Fibroblast of skin of right biceps (primary cell): ENCODE measurements at regions not wholly inside any gene's neighbourhood (a gene's known extent, or its start where the extent isn't known, plus 50 kb on each side); places are given as distances from the start of the nearest gene placed in this dataset.
"Not testable (repeated sequence)": the region's sequence is repeated elsewhere in the genome, so short reads cannot be mapped to it uniquely, and the experiment has no call there.

ENCODE experiments used
- DNase-seq: peaks from one replicate; pipeline ENCODE4 v3.0.0-alpha.2; 2013

GRCh38 chr14:43369710-43370564 is 1137.1 kb downstream of the FSCB start:
- DNase-seq: no peak

GRCh38 chr14:43362586-43362985 is 1144.5 kb downstream of the FSCB start:
- DNase-seq: no peak

GRCh38 chr14:43361751-43362150 is 1145.3 kb downstream of the FSCB start:
- no peak for DNase-seq

GRCh38 chr14:43360239-43360638 is 1146.8 kb downstream of the FSCB start:
- no peak for DNase-seq

DNA sequence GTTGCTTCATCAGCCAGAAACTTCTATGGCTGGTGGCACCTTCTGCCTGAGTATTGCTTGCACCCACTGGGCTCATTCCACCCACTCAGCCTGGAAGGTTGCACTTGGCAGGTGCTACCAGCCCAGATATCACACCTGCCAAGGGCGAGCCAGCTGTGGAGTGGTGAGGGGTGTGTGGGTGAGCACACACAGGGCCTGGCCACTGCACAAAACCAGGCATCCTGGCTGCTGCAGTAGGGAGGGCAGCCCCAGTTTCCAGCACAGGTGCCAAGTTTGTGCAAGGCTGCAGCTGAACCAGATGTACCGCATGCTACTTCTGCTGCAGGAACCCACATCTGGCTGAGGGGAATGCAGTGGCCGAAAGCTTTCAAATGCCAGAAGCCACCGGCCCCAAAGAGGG is 1147.8 kb downstream of the FSCB start:
- DNase-seq: no peak

DNA sequence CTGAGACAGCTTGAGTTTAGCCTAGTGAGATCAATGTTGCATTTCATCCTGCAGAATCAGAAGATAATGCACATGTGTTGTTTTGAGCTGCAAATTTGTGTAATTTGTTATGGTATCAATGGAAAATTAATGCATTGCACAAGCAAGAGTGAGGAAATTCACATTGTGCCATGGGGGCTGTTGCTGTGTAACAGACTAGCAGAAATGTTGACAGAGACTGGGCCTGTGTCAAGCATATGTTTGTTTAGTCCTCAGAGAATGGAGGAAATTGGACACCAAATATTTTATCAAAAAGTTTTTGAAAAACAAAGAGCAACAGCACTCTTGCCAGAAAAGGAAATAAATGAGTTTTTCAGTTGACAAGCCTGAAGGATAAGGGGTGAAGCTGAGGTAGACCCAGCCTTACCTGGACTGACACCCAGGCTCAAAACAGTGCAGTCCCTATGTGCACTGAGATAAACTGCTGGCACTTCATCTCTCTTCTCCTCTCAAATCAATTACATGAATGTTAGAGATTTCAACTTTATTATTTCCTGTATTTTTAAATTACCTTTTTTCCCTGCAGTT is 1150.0 kb downstream of the FSCB start:
- DNase-seq: no peak

- DNase-seq: no peak
Observed at GRCh38 chr14:43356382-43356781, 1150.7 kb downstream of the FSCB start.

- DNase-seq: no peak
Observed at GRCh38 chr14:43341921-43342320, 1165.2 kb downstream of the FSCB start.

- DNase-seq: no peak
Observed at GRCh38 chr14:43338713-43339112, 1168.4 kb downstream of the FSCB start.

DNA sequence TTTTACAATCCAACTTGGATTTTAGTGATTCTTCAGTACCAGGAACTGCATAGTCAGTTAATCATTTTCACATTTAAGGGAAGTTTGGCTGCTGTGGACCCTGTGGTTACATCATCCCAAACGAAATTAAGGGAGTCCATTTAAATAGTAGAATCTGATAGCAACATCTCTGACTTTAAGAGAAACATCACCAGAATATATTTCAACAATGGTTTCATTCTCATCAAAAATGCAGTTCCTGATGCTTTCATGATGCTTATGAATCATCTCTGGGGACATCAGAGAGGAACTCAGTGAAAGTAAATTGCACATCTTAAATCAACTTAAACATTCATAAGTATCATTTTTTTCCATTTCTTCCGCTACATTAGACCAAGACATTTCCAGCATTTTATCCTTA is 1170.7 kb downstream of the FSCB start:
- DNase-seq: no peak

GRCh38 chr14:43326501-43327407 is 1180.3 kb downstream of the FSCB start:
- not testable (repeated sequence) for DNase-seq

DNA sequence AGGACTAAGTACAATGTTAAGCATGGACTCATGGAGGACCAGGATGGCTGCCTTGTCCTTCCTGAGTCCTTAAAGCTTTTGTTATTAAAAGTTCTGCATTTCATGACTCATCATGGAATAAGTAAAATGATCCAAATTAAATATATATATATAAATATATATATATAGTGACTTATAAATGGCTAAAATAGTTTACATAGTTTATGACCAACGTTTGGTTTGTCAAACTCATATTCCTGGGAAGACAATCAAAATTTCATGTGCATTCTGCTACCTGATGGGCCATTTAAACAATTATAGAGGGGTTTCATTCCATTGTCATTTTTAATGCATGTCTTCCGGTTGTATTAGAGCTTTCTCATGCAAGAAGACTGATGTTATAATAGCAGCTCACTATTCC is 1190.7 kb downstream of the FSCB start:
- no peak for DNase-seq

GRCh38 chr14:43313719-43314118 is 1193.4 kb downstream of the FSCB start:
- no peak for DNase-seq

GRCh38 chr14:43308421-43309110 is 1198.5 kb downstream of the FSCB start:
- DNase-seq: no peak

DNA sequence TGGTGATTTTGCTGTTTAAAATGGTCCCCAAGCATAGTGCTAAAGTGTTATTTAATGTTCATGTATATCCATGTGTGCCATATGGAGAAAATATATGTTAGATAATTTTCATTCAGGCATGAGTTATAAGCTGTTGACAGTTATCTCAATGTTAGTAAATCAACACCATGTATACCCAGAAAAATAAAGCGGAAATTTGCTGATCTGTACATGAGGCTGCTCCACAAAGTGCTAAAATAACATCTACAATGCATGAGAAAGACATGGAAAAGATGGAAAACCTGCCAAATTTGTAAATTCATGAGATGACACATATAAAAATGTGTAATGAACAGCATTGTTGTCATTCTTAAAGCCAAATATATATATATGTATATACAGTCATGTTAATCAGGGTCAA is 1199.2 kb downstream of the FSCB start:
- no peak for DNase-seq

DNA sequence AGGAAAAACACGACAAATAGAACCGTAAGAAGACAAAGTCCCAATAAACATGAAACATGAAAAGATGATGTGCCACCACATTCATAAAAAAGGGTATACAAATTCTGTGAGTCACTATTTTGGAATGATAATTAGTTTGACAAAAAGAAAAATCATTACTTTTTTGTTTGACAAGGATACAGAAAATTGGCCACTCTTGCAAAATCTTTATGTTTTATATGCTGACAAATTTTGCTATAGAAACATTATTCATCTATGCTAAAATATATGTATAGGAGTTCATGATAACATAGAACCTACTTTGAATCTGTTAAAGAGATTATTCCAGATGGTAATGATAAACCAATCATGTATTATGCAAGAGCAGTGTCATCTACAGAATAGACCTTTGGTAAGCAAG is 1201.0 kb downstream of the FSCB start:
- DNase-seq: no peak

DNA sequence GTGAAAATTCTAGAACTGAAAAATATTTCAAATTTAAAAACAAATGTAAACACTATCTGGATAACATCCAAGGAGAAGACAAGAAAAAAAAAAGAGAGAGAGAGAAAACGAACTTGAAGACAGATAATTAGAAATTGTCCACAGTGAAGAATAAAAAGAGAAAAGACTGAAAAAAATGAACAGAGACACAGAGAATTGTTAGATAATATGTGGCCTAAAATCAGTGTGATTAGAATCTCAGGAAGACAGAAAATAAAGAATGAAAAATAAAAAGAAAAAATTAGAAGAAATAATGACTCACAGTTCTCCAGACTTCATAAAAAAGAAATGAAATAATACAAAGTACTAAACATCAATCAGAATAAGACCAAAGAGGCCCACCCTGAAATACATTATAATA is 1209.3 kb downstream of the FSCB start:
- DNase-seq: no peak

- not testable (repeated sequence) for DNase-seq
Observed at GRCh38 chr14:43296061-43296460, 1211.0 kb downstream of the FSCB start.

DNA sequence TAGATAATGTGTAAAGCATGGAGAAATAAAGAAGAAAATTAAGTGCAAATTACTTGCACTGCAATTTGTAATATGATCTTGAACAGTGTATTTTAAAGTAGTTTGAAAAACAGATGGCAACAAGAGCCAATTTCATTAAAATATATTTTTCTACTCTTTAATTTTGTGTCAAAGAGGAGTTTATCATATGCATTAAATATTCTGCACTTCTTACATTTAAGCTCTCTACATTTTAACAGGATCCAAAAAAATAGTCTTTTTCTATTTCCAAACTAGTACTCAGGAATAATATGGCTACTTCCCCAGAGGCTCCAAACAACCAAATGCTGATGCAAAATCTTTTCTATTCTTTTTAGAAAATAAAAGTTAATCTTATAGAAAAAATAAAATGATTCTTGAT is 1221.5 kb downstream of the FSCB start:
- no peak for DNase-seq

DNA sequence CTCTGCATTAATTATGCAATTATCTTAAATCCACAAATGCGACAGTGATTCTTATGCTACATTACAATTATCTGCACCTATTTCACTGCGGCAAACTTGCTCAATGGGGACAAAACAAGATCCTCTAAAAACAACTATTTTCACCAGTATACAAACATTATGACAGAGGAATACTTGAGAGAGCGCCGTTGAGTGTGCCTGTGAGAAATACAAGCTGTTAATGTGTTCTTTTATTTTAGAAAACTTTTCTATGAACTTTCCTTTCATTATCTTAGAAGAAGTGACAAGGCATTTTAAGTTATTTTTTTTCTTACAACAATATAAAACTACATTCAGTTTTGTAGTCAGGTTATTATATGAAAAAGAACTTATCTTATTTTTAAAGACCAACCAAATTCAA is 1247.0 kb downstream of the FSCB start:
- no peak for DNase-seq

DNA sequence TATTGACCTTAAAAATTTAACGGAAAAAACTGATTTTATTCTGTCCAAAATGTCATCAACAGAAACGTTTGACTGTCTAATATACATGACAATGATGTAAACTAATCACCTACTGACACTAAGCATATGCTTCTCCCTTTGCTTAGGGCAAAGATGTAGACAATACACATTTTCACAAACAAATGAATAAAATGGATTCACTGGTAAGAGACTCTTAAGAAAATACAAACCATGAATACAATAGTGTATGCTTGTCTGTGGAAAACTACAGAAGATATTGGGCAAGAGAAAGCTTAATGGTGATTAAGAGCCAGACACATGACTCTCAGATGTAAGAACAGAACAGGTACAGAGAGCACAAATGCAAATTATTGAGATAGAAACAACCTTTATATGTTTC is 1248.7 kb downstream of the FSCB start:
- DNase-seq: no peak

- DNase-seq: not testable (repeated sequence)
Observed at GRCh38 chr14:43256996-43257395, 1250.1 kb downstream of the FSCB start.

DNA sequence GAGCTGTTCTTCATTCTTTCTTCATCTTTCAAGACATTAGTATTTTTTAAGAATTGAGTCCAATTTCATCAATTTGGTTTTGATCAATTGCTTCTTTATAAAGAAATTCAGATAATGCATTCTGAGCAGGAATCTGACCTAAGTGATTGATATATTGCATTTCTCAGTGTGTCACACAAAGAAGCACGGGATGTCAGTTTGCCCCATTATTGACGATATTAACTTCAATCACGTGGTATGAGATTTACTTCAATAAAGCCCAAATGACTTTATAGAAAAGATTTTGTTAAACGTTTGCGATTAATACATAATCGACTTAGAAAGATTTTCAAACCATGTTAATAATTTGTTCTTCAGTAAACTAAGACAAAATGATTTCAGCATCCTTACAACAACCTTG is 1254.2 kb downstream of the FSCB start:
- DNase-seq: no peak
